GM21381 (cell line): ENCODE measurements at regions not wholly inside any gene's neighbourhood (a gene's known extent, or its start where the extent isn't known, plus 50 kb on each side); places are given as distances from the start of the nearest gene placed in this dataset.

Experiments
- ATAC-seq: cut with Tn5 transposase; IDR thresholded peaks from one replicate; pipeline ENCODE4 v1.9.1; 2021; ENCODE audit warnings: mild to moderate bottlenecking, moderate library complexity; ENCODE audit not compliant: unreplicated experiment

DNA sequence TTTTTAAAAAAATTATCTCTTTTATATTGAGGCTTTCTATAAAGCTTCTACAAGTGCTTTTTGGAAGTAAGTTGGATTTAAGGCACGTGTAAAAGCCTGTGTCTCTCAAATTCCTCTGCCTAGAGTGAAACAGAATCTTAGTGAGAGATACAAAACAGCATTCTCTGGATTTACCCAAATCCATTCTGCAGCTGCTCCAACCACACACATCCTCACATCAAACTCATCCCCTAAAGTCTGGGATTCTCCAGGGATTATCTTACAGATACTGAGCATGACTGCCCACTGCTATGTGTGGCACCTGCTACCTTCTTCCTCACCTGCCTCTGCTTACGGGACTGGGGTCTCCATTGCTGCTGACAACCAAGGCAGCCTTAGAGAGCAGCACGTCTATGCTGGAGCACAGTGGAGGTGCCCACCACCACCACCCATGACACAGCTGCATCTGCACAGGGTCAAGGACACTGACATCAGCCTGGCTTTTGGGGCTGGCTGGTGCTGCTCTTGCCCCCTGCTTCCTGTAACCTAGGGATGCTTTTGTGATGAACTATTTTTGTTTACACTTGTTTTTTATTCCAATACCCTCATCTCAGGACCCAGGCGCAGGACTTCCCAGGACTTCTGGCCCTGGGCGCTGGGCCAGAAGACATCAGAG, 139.2 kb upstream of the NAMPT start:
- no peak for ATAC-seq

DNA sequence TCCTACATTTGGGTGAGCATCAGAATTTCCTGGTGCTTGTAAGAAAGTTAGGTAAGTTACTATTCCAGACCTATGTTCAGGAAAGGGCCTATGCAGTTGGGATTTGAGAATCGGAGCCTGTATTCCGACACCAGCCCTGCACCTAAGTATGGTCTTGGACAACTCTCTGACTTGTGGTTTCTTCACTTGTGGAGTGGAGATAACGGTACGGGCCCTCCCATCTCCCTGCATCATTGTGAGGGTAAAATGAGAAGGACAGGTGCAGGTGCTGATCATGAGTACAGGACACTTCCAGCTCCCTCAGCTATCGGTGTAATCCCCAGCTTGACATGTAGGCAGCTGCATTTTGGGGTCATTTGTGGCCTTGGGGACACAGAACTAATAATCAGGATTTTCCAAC, 138.3 kb upstream of the NAMPT start:
- ATAC-seq = no peak

DNA sequence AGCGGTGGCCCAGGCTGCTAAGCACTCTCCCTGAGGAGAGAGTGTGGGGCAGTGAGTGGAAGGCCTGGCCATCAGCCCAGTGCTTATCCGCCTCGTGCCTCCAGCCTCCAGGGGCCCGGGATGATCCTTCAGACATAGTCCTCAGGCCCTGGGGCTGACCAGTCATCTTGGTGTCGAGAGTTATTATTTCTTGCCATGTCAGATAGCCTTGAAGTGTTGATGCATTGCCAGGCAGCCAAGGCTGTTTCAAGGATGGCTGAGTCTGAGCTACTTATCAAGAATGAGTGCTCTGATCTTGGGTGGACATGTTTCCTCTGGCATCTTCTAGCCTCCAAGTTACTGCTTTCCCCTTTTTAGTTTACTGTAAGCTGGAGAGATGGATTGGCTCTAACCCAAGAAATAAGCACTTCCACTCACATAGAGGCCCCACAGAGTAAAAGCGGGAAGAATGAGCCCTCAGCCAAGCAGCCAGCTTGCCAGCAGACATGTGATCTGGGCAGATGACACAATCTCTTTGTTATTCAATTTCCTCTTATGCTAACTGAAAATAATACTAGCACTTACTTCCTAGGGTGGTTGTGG, 136.5 kb upstream of the NAMPT start:
- no peak for ATAC-seq

DNA sequence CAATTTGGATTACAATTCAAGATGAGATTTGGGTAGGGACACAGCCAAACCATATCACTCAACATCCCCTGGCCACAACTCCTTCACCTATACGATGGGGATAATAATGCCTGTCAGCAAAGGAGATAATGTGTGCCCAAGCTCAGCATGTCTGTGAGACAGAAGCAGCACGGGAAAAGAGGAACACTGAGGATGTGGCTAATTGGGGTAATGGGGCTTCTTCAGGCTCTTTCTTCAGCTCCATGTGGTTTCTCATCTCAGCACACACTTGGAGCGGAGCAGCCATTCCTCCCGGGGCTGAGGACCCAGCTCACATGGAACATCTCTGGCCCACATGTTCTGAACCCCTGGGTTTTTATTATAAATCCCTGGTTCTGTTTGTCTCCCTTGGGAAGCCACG, 136.0 kb upstream of the NAMPT start:
- no peak for ATAC-seq

DNA sequence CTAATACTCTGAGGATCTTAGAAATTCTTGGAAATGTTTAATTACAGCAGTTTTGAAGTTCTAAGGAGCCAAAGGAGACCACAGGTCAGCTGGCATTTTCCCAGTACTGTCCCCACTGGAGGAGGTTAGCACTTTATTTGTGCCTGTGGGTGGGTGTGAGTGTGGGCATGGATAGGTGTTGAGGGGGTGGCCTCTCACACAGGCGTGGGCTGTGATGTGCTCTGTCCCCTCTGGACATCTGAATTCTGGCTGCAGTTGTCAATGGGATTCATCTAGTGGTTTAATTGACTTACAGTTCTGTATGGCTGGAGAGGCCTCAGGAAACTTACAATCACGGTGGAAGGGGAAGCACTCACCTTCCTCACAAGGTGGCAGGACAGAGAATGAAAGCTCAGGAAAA, 135.4 kb upstream of the NAMPT start:
- no peak for ATAC-seq

DNA sequence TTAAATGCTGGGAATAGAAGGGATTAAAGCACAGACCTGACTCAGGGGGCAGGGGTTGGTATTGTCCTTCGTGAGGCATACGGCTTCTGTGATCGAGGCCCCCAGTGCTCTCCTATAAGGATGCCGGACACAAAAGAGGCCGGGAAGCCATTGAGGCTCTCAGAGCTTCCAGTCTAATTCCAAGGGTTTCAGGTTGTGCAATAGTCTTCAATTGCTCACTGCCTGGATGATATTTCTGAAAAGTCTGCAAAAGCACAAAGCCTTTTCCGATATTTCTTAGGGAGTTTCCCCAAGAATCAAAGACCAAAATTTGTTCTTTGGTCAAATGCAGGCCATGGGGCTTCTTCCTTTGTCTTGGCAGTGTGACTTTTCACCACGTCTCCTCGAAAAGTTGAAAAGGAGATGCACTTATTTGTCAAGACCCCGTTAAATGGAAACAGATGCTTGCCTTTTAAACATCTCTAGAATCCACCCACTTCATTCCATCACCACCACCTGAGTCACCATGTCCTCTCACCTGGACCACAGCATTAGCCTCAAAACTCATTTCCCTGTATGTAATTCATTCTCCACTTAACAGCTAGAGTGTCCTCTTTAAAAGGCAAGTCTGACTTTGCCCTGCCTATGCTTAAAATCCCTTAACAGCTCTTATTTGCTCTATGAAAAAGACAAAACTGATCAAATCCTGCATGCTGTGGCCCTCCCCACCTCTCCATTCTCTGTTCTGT, 134.8 kb upstream of the NAMPT start:
- ATAC-seq = no peak

DNA sequence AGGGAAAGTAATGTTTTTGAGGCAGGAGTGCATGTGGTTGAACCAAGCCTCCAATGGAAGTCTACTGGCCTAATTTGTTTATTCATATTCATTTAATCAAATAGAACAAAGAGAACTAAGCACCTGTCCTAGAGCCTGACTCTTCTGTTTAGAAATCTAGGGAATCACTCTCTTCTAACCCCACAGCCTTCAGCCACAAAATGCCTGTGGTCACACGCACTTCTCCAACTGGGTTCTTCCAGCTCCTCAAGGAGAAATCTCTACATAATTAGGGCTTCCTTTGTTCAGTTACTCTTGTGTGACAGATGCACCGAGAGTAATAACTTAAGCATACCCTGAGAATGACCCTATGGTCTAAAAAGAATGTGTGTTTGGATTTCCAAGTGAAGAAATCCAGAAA, 133.7 kb upstream of the NAMPT start:
- no peak for ATAC-seq

DNA sequence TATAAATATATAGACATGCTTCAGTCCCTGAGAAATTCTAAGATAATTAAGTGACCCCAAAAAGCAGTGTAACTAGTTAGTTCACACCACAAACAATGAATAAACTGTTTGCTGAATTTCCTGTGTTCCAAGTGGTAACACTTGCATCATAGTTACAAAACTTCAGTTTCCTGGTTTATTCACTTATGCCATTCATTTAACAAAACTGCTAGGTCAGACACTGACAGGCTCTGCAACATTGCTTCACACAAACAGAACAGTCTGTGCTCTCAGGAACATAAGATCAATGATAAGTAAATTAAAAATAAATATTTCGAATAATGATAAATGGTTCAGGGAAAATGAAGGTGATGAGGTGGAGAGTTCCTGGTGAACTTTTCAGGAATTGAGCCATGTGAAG, 133.3 kb upstream of the NAMPT start:
- no peak for ATAC-seq

DNA sequence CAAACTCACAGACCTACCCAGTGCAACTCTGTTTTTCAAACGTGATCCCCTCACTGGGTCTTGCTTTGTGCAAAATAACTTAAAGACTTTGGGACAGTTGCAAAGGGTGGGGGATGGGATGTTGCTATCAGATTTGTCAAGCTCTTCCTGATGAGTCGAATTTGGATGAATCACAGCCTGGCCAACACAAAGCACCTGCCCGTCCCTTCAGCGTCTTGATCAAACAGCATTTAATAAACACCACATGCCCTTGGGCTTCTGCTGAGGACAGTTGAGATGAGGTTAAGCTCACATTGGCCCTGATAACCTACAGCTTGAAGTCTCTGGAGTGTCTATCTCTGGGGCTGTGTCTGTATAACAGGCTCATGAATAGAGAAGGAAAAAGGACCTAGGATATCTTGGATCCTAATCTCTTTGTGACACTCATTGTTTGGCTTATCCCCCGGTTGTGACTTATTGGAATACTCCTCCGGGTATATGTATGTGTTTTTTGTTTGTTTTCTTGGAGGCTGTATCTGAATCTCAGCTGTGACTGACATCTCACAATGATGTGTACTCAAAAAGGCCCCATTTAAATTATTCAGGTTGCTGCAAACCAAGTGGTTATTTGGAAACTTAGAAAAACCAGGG, 132.6 kb upstream of the NAMPT start:
- no peak for ATAC-seq

DNA sequence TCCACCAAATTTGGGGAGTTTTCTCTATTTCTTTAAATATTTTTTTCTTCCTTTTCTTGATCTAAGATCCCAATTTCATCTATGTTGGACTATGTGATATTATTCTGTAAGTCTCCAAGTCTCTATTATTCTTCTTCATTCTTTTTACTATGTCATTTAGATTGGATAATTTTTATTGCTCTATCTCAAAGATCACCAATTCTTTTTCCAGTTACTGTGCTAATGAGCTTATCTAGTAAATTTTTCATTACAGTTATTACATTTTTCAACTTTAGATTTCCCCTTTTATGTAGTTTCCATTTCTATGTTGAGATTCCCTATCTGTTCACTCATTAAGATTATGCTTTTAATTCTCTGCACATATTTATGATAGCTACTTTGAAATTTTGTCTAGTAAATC, 131.6 kb upstream of the NAMPT start:
- ATAC-seq = no peak

DNA sequence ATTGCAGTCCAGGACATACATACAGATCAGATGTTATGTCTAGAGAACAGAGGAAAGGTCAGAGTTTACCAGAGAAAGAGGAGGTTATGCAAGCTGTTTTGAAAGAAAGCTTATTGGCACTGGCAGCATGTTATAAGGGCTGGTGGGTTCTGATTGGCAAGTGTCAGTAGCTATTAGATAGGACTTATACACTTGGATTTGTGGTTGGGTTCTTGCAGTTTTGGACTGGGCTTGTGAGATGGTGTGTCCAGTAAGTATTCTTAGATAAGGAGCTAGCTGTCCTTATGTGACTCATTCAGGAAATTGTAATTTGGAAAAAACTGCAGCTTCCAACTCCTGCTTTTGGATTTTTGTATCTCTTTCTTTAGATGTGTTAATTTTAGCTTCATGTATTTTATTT, 130.7 kb upstream of the NAMPT start:
- ATAC-seq = no peak

DNA sequence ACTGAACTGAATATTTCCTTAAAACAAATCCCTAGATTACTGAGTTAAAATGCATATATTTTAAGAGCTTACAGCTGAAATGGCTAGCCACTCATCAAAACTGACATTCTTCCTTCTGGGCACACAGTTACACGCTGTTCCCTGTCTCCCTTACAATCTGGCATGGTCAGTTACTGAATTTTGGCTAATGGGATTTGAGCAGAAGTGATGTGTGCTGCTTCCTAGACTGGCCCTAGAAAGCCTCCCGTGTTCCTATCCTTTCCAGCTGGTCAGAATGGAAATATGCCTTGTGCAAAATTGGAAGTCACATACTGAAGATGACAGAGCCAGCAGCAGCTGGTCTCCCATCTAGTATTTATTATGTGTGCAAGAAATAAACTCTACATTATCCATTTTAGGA, 128.7 kb upstream of the NAMPT start:
- ATAC-seq = no peak

DNA sequence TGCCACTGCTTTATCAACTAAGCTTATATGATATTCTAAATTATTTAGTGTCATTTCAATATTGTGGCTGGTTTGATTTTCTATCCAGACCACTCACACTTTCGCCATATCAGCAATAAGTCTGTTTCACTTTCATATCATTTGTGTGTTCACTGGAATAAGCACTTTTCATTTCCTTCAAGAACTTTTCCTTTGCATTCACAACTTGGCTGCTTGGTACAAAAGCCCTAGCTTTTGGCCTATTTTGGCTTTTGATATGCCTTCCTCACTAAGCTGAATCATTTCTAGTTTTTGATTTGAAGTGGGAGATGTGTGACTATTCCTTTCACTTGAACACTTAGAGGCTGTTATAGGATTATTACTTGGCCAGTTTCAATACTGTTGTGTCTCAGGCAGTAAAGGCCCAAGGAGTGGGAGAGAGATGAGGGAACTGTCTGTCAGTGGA, 120.9 kb upstream of the NAMPT start:
- no peak for ATAC-seq

DNA sequence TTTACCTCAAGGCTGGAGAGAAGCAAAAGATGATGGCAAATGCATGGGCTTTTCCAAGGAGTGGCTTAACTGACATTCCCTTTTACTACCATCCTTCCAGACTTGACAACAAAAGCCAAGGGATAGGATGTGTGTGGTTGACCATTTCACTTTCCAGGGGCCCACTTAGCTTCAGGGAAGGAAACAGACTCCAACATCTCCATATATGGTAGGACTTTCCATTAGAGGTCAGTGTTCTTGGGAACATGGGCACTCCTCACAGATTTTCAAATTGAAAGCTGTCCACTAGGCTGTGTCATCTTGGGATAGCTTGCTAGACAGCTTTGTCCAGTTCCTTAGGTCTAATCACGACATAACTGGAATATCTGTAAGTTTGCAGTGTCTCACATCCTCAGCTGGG, 118.1 kb upstream of the NAMPT start:
- no peak for ATAC-seq

DNA sequence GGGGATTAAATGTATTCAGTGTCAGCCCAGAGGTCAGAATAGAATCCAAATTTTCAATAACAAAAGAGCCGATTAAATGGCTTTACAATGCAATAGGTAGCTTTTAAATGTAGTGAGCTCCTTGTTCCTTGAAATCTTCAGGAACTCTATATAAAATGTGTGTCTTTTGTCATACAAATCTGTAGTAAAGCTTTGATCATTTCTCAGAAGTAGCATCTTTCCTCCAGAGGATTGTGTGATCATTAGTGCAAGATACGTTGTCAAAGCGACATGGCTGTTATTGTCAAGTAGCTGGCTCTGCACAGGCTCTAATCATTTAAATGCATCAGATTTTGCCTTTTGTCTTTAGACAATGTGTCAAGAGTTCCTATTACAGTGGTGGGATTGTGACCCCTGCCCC, 116.1 kb upstream of the NAMPT start:
- ATAC-seq = no peak

DNA sequence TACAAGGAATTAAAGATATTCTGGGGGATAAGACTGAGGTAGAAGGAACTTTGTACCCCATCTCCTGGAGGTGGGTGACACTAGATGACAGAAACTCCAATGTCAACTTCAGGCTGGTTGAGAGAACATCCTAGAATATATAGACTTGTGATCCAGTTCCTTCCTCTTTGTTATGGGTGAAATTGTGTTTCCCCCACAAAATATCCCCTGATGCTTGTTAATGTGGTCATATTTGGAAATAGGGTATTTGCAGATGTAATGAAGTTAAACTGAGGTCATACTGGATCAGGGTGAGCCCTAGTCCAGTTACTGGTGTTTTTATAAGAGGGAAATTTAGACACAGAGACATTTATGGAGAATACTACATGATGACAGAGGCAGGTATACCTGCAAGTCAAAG, 114.0 kb upstream of the NAMPT start:
- no peak for ATAC-seq

DNA sequence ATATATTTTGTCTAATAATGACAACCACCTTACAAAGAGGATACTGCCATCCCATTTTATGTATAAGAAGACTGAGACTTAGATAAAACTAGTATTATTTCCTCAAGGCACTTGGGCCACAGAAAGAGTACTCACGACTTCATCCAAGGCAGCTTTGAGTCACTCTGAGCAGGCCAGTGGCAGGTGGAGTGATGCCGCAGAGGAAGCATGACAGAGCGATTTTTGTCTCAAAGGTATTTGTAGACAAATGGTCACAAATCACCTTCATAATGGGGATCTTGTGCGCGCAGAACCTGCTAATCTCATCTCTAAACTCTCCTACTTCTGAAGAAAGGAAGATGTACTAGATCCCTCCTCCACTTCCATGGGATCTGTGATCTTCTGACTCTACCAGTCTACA, 113.2 kb upstream of the NAMPT start:
- ATAC-seq = no peak

DNA sequence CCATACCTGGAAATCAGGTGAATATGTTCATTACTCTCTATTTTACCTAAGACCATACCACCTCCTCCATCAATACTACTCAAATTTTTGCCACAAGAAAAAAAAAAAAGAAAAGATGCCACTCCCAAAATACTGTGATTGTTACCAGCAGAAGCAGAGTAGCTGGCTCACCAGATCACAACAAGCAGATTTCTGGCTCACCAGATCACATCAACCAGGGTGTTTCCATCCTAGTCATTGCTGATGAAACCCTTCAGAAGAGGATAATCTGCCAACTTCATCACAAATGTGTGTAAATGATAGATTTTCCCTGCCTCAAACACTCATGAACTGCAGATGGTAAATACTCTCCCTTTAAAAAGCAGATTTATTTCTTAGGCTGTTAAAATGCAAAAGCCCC, 109.7 kb upstream of the NAMPT start:
- ATAC-seq = no peak

DNA sequence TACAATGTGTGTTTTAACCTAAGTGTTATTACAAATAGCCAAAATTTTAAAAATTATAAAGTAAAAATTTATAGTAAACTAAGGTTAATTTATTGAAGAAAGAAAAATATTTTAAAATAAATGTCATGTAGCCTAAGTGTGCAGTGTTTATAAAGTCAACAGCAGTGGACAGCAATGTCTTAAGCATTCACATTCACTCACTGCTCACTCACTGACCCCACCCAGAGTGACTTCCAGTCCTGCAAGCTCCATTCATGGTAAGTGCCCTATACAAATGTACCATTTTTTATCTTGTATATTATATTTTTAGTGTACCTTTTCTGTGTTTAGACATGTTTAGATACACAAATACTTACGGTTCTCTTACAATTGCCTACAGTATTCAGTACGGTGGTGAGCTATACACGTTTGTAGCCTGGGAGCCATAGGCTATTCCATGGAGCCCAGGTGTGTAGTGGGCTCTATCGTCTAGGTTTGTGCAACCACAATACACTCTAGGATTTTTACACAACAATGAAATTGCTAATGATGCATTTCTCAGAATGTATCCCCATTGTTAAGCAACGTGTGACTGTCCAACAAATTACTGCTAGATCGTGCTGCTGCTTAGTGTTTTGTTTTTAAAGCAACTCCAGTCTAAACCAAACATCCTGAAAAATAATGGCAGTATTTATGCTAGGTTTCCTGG, 108.9 kb upstream of the NAMPT start:
- no peak for ATAC-seq

DNA sequence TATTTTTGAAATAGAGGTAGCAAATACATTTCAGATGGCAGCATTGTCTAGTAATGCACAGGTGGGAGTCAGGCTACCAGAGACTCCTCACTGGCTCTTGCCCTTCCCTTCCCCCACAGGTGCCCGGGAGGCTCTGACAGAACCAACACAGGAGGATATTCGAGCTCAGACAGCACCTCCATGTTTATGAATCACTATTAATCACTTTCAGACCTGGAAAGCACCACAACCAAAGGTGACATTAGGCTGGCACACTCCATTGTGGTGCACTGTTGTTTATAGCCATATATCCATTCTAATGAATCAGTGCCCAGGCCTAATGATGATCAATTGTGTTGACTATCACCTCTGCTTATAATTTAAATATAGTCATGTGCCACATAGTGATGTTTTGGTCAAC, 107.8 kb upstream of the NAMPT start:
- ATAC-seq = no peak

DNA sequence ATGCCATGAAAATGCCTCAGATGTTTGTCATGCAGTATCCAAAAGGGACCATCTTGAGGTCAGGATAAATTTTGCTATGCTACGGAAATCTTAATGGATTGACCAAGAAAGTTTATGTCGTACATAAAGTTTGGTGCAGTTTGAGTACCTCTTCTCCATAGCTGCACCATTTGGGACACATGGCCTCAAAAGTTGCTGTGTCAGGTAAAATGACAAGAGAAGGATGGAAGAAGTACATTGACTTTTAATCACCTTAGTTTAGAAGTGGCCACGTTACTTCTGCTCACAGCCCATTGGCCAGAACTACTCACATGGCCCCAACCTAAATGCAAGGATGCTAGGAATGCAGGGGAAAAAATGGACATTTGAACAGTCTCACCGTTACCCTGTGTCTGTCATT, 107.4 kb upstream of the NAMPT start:
- ATAC-seq = no peak
